Ecto neural progenitor cell (in vitro differentiated cells): ENCODE measurements at regions not wholly inside any gene's neighbourhood (a gene's known extent, or its start where the extent isn't known, plus 50 kb on each side); places are given as distances from the start of the nearest gene placed in this dataset.

Experiments used
- DNase-seq: peaks from one replicate; pipeline ENCODE4 v3.0.0-alpha.2; 2018; ENCODE audit warnings: low spot score

- no peak for DNase-seq
Measured at GRCh38 chr1:173422456-173422976, 54.6 kb upstream of the PRDX6 start.

GRCh38 chr1:173423291-173423690 is 53.8 kb upstream of the PRDX6 start:
- no peak for DNase-seq

- no peak for DNase-seq
Measured at GRCh38 chr1:173424143-173424542, 53.0 kb upstream of the PRDX6 start.

GRCh38 chr1:173424782-173425407 is 52.2 kb upstream of the PRDX6 start:
- DNase-seq, result no peak

- DNase-seq, result no peak
Measured at GRCh38 chr1:173426057-173426456, 51.1 kb upstream of the PRDX6 start.

- no peak for DNase-seq
Measured at GRCh38 chr1:173427146-173428054, 49.7 kb upstream of the PRDX6 start.
